ENCODE measurements at regions not wholly inside any gene's neighbourhood (a gene's known extent, or its start where the extent isn't known, plus 50 kb on each side); places are given as distances from the start of the nearest gene placed in this dataset.

DNA sequence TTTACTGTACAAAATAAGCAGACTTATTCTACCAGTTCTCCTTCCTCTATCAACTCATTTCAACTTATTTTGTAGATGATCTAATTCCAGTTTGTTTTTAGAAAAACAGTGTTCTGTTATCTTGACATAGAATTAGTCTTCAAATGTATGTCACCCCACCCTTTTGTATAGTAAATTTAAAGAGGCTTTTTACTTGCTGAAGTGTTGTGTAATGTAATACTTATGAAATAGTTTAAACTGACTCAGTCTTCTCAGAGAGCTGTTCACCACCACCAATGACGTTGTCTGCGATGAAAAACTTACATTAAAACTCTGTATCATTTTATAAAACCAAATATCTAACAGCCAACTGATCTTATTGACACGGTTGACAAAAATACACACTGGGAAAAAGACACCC lies 82.9 kb downstream of the RAP2B start (continued):
- TF ChIP-seq, protein P1, sequence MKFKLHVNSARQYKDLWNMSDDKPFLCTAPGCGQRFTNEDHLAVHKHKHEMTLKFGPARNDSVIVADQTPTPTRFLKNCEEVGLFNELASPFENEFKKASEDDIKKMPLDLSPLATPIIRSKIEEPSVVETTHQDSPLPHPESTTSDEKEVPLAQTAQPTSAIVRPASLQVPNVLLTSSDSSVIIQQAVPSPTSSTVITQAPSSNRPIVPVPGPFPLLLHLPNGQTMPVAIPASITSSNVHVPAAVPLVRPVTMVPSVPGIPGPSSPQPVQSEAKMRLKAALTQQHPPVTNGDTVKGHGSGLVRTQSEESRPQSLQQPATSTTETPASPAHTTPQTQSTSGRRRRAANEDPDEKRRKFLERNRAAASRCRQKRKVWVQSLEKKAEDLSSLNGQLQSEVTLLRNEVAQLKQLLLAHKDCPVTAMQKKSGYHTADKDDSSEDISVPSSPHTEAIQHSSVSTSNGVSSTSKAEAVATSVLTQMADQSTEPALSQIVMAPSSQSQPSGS (CRISPR knock-in tag; IDR thresholded peaks at IDR 0.05; ENCODE audit: borderline replicate concordance, low read depth) = no peak
- TF ChIP-seq MYBL2 (CRISPR knock-in tag; IDR thresholded peaks at IDR 0.05) (no peak), ESRRA (CRISPR knock-in tag; IDR thresholded peaks at IDR 0.05; ENCODE audit: borderline replicate concordance) (no peak), ZNF138 (CRISPR knock-in tag; conservative IDR thresholded peaks at IDR 0.05) (no peak)
- TF ChIP-seq, protein P2, sequence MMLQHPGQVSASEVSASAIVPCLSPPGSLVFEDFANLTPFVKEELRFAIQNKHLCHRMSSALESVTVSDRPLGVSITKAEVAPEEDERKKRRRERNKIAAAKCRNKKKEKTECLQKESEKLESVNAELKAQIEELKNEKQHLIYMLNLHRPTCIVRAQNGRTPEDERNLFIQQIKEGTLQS (CRISPR knock-in tag; conservative IDR thresholded peaks at IDR 0.05) = no peak

DNA sequence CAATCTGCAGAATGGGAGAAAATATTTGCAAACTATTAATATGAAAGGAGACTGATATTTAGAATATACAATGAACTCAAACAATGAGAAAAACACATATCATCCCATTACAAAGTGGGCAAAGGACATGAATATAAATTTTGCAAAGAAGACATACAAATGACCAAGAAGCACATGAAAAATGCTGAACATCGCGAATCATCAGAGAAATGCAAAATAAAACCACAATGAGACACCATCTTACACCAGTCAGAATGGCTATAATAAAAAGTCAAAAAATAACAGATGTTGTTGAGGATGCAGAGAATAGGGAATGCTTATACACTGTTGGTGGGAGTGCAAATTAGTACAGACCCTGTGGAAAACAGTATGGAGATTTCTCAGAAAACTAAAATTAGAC lies 83.6 kb downstream of the RAP2B start:
- no peaks in the 10 kb centered on the region for H3K4me1 Mint-ChIP-seq
- DNase-seq (ENCODE audit: low spot score) (no peak), ATAC-seq (no peak)
- POLR2A ChIA-PET = no interaction called here
- no peaks in the 10 kb centered on the region for H3K27me3 Mint-ChIP-seq (ENCODE audit: low read depth)
- CTCF ChIA-PET = no interaction called here
- no peak overlapping the region for H3K4me3 Mint-ChIP-seq
- H3K36me3 Mint-ChIP-seq = peaks cover 6% of the 10 kb centered on the region; the same call in 1 of the 2 replicates
- H3K27ac Mint-ChIP-seq = no peak overlapping the region
- TF ChIP-seq, protein P3, sequence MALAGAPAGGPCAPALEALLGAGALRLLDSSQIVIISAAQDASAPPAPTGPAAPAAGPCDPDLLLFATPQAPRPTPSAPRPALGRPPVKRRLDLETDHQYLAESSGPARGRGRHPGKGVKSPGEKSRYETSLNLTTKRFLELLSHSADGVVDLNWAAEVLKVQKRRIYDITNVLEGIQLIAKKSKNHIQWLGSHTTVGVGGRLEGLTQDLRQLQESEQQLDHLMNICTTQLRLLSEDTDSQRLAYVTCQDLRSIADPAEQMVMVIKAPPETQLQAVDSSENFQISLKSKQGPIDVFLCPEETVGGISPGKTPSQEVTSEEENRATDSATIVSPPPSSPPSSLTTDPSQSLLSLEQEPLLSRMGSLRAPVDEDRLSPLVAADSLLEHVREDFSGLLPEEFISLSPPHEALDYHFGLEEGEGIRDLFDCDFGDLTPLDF (CRISPR knock-in tag; IDR thresholded peaks at IDR 0.05) = no peak
- TF ChIP-seq, protein P4, sequence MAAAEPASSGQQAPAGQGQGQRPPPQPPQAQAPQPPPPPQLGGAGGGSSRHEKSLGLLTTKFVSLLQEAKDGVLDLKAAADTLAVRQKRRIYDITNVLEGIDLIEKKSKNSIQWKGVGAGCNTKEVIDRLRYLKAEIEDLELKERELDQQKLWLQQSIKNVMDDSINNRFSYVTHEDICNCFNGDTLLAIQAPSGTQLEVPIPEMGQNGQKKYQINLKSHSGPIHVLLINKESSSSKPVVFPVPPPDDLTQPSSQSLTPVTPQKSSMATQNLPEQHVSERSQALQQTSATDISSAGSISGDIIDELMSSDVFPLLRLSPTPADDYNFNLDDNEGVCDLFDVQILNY (CRISPR knock-in tag; IDR thresholded peaks at IDR 0.05) = no peak
- peaks cover 13% of the 10 kb centered on the region for H3K9me3 Mint-ChIP-seq

DNA sequence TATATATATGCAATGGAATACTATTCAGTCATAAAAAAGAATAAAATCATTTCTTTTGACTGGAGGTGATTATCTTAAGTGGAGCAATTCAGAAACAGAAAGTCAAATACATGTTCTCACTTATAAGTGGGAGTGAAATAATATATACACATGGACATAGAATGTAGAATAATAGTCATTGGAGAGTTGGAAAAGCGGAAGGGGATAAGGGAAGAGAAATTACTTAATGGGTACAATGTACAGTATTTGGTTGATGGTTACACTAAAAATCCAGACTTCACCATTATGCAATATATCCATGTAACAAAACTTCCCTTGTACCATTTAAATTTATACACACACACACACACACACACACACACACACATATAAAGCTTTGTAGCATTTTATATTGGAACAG lies 84.3 kb downstream of the RAP2B start:
- Mint-ChIP-seq H3K9me3 (peaks cover 14% of the 10 kb centered on the region), H3K27ac (no peak overlapping the region), H3K36me3 (peaks cover 6% of the 10 kb centered on the region; the same call in 1 of the 2 replicates), H3K27me3 (ENCODE audit: low read depth) (no peaks in the 10 kb centered on the region), H3K4me1 (no peaks in the 10 kb centered on the region), H3K4me3 (no peak overlapping the region)
- CTCF ChIA-PET = no interaction called here
- POLR2A ChIA-PET = no interaction called here
- DNase-seq (ENCODE audit: low spot score) = no peak
- ATAC-seq = no peak
- TF ChIP-seq TP53 (CRISPR knock-in tag; IDR thresholded peaks at IDR 0.05) = no peak
- no peak for TF ChIP-seq ZNF416 (CRISPR knock-in tag; IDR thresholded peaks at IDR 0.05)
- TF ChIP-seq, protein P5, sequence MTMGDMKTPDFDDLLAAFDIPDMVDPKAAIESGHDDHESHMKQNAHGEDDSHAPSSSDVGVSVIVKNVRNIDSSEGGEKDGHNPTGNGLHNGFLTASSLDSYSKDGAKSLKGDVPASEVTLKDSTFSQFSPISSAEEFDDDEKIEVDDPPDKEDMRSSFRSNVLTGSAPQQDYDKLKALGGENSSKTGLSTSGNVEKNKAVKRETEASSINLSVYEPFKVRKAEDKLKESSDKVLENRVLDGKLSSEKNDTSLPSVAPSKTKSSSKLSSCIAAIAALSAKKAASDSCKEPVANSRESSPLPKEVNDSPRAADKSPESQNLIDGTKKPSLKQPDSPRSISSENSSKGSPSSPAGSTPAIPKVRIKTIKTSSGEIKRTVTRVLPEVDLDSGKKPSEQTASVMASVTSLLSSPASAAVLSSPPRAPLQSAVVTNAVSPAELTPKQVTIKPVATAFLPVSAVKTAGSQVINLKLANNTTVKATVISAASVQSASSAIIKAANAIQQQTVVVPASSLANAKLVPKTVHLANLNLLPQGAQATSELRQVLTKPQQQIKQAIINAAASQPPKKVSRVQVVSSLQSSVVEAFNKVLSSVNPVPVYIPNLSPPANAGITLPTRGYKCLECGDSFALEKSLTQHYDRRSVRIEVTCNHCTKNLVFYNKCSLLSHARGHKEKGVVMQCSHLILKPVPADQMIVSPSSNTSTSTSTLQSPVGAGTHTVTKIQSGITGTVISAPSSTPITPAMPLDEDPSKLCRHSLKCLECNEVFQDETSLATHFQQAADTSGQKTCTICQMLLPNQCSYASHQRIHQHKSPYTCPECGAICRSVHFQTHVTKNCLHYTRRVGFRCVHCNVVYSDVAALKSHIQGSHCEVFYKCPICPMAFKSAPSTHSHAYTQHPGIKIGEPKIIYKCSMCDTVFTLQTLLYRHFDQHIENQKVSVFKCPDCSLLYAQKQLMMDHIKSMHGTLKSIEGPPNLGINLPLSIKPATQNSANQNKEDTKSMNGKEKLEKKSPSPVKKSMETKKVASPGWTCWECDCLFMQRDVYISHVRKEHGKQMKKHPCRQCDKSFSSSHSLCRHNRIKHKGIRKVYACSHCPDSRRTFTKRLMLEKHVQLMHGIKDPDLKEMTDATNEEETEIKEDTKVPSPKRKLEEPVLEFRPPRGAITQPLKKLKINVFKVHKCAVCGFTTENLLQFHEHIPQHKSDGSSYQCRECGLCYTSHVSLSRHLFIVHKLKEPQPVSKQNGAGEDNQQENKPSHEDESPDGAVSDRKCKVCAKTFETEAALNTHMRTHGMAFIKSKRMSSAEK (CRISPR knock-in tag; IDR thresholded peaks at IDR 0.05; ENCODE audit: borderline replicate concordance) = no peak
- TF ChIP-seq, protein P6, sequence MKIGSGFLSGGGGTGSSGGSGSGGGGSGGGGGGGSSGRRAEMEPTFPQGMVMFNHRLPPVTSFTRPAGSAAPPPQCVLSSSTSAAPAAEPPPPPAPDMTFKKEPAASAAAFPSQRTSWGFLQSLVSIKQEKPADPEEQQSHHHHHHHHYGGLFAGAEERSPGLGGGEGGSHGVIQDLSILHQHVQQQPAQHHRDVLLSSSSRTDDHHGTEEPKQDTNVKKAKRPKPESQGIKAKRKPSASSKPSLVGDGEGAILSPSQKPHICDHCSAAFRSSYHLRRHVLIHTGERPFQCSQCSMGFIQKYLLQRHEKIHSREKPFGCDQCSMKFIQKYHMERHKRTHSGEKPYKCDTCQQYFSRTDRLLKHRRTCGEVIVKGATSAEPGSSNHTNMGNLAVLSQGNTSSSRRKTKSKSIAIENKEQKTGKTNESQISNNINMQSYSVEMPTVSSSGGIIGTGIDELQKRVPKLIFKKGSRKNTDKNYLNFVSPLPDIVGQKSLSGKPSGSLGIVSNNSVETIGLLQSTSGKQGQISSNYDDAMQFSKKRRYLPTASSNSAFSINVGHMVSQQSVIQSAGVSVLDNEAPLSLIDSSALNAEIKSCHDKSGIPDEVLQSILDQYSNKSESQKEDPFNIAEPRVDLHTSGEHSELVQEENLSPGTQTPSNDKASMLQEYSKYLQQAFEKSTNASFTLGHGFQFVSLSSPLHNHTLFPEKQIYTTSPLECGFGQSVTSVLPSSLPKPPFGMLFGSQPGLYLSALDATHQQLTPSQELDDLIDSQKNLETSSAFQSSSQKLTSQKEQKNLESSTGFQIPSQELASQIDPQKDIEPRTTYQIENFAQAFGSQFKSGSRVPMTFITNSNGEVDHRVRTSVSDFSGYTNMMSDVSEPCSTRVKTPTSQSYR (CRISPR knock-in tag; IDR thresholded peaks at IDR 0.05) = no peak
- no peak for TF ChIP-seq NFYB (CRISPR knock-in tag; conservative IDR thresholded peaks at IDR 0.05; ENCODE audit: low read depth)
- TF ChIP-seq ETV6 (CRISPR knock-in tag; IDR thresholded peaks at IDR 0.05) = no peak
- TF ChIP-seq HMGA2 (CRISPR knock-in tag; IDR thresholded peaks at IDR 0.05) = no peak
- no peak for TF ChIP-seq JAZF1 (CRISPR knock-in tag; IDR thresholded peaks at IDR 0.05)
- TF ChIP-seq, protein P7, sequence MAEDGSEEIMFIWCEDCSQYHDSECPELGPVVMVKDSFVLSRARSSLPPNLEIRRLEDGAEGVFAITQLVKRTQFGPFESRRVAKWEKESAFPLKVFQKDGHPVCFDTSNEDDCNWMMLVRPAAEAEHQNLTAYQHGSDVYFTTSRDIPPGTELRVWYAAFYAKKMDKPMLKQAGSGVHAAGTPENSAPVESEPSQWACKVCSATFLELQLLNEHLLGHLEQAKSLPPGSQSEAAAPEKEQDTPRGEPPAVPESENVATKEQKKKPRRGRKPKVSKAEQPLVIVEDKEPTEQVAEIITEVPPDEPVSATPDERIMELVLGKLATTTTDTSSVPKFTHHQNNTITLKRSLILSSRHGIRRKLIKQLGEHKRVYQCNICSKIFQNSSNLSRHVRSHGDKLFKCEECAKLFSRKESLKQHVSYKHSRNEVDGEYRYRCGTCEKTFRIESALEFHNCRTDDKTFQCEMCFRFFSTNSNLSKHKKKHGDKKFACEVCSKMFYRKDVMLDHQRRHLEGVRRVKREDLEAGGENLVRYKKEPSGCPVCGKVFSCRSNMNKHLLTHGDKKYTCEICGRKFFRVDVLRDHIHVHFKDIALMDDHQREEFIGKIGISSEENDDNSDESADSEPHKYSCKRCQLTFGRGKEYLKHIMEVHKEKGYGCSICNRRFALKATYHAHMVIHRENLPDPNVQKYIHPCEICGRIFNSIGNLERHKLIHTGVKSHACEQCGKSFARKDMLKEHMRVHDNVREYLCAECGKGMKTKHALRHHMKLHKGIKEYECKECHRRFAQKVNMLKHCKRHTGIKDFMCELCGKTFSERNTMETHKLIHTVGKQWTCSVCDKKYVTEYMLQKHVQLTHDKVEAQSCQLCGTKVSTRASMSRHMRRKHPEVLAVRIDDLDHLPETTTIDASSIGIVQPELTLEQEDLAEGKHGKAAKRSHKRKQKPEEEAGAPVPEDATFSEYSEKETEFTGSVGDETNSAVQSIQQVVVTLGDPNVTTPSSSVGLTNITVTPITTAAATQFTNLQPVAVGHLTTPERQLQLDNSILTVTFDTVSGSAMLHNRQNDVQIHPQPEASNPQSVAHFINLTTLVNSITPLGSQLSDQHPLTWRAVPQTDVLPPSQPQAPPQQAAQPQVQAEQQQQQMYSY (CRISPR knock-in tag; IDR thresholded peaks at IDR 0.05) = no peak
- TF ChIP-seq, protein P8, sequence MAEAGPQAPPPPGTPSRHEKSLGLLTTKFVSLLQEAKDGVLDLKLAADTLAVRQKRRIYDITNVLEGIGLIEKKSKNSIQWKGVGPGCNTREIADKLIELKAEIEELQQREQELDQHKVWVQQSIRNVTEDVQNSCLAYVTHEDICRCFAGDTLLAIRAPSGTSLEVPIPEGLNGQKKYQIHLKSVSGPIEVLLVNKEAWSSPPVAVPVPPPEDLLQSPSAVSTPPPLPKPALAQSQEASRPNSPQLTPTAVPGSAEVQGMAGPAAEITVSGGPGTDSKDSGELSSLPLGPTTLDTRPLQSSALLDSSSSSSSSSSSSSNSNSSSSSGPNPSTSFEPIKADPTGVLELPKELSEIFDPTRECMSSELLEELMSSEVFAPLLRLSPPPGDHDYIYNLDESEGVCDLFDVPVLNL (CRISPR knock-in tag; IDR thresholded peaks at IDR 0.05; ENCODE audit: borderline replicate concordance, low read depth) = no peak
- TF ChIP-seq ATF1 (CRISPR knock-in tag; IDR thresholded peaks at IDR 0.05) = no peak

Measured in WTC11 (cell line).